Panc1 (cell line): ENCODE measurements at regions not wholly inside any gene's neighbourhood (a gene's known extent, or its start where the extent isn't known, plus 50 kb on each side); places are given as distances from the start of the nearest gene placed in this dataset.

Experiments used
- ATAC-seq: fragments of 200-7000 bp; cut with Tn5 transposase; 2 replicates; pipeline ENCODE4 v1.9.1; 2020; ENCODE audit warnings: mild to moderate bottlenecking, moderate library complexity
- BruUV-seq: library from RNA; stranded (reverse); fragments of 400-500 nt; replicated peaks from 2 replicates; lab custom pipeline; 2021; lab: Mats Ljungman, UMichigan
- CTCF ChIA-PET: fragments of 300-600 bp; sonication (Branson Sonifier 250); formaldehyde crosslinking; loops from one replicate; lab custom pipeline; 2022; ENCODE audit warnings: antibody characterized with exemption; lab: Charles Lee
- POLR2A ChIA-PET: fragments of 300-600 bp; sonication (Branson Sonifier 250); formaldehyde crosslinking; loops from one replicate; lab custom pipeline; 2022; ENCODE audit warnings: antibody characterized with exemption; lab: Charles Lee
- DNase-seq: peaks from one replicate; pipeline ENCODE4 v3.0.0-alpha.2; 2010; ENCODE audit warnings: low read depth, low spot score
- H3K27ac ChIP-seq: 2 replicates; pipeline ENCODE4 v1.5.1; 2011; ENCODE audit warnings: mild to moderate bottlenecking, low read length, inconsistent platforms
- H3K27me3 ChIP-seq: fragments of 200-500 bp; sonication (Bioruptor generic); 2 replicates; pipeline ENCODE4 v1.6.0; 2014; ENCODE audit warnings: low read length, inconsistent platforms; ENCODE audit not compliant: control insufficient read depth, insufficient read depth
- H3K36me3 ChIP-seq: fragments of 200-500 bp; sonication (Bioruptor generic); 2 replicates; pipeline ENCODE4 v1.5.1; 2014; ENCODE audit warnings: inconsistent platforms, mild to moderate bottlenecking, low read length, moderate library complexity; ENCODE audit not compliant: control insufficient read depth, insufficient read depth
- H3K4me1 ChIP-seq: 2 replicates; pipeline ENCODE4 v1.5.1; 2011; ENCODE audit warnings: inconsistent platforms, mild to moderate bottlenecking, low read length, moderate library complexity; ENCODE audit not compliant: control insufficient read depth, insufficient read depth
- H3K4me3 ChIP-seq, 2 experiments: 2 replicates each; pipeline ENCODE4 v1.5.1; 2011 to 2012; ENCODE audit warnings: low read depth in 2 of 2, low read length in 2 of 2, mild to moderate bottlenecking in 2 of 2, inconsistent platforms in 1 of 2, moderate library complexity in 1 of 2
- H3K9me3 ChIP-seq: fragments of 200-500 bp; sonication (Bioruptor generic); 2 replicates; pipeline ENCODE4 v1.5.1; 2014; ENCODE audit warnings: low read depth, mild to moderate bottlenecking, inconsistent platforms, low read length, moderate library complexity; ENCODE audit not compliant: control insufficient read depth, insufficient read depth
- CTCF ChIP-seq: fragments of 450-650 bp; IDR thresholded peaks from 2 replicates; pipeline ENCODE4 v1.5.1; 2017; ENCODE audit warnings: mild to moderate bottlenecking
- POLR2AphosphoS5 ChIP-seq: IDR thresholded peaks from 2 replicates; pipeline ENCODE4 v1.6.1; 2012; ENCODE audit warnings: mild to moderate bottlenecking, low read depth, low read length, moderate library complexity
- REST ChIP-seq, 2 experiments: IDR thresholded peaks; 2 replicates each; pipeline ENCODE4 v1.6.1; 2011 to 2012; ENCODE audit warnings: low read depth in 2 of 2, control low read depth in 1 of 2, low read length in 1 of 2, mild to moderate bottlenecking in 1 of 2, moderate library complexity in 1 of 2; ENCODE audit not compliant: insufficient read depth in 1 of 2
- SIN3A ChIP-seq: IDR thresholded peaks from 2 replicates; pipeline ENCODE4 v1.6.1; 2012; ENCODE audit warnings: low read depth, mild to moderate bottlenecking, low read length, moderate library complexity, borderline replicate concordance; ENCODE audit not compliant: insufficient read depth
- TCF7L2 ChIP-seq: IDR thresholded peaks from 2 replicates; pipeline ENCODE4 v1.6.1; 2011; ENCODE audit warnings: mild to moderate bottlenecking, low read depth, low read length, inconsistent platforms
- in situ Hi-C: cut with HindIII; loops from 2 replicates; pipeline ENCODE4 v1.10.0; 2016; ENCODE audit warnings: low sequenced_read_pairs, low pct_unique_long_range_greater_than_20kb
- intact Hi-C: fragments of 100-400 bp; cut with micrococcal nuclease; formaldehyde crosslinking; loops from one replicate; pipeline ENCODE4 v1.10.0; 2022; ENCODE audit not compliant: unreplicated experiment

- Histone ChIP-seq H3K4me3 (no peak overlapping the region), H3K27me3 (no peaks in the 10 kb centered on the region), H3K27ac (peak overlapping the region; percentile 81), H3K9me3 (no peaks in the 10 kb centered on the region), H3K36me3 (no peaks in the 10 kb centered on the region), H3K4me1 (peaks cover 6% of the 10 kb centered on the region)
- CTCF ChIA-PET, result no interaction called here
- POLR2A ChIA-PET, result no interaction called here
- ATAC-seq, result no peak
- no peak for DNase-seq
- intact Hi-C loops, result no loop called here
- in situ Hi-C loops, result no loop called here
- BruUV-seq, result no TSS peak
- TF ChIP-seq TCF7L2, result no peak
Measured at GRCh38 chr2:220227266-220227920, 600.0 kb downstream of the SLC4A3 start.

GRCh38 chr2:220228310-220229006 is 601.0 kb downstream of the SLC4A3 start:
- no peak for TF ChIP-seq CTCF
- TF ChIP-seq TCF7L2, result peak; percentile 26; the same call in 1 of the 2 replicates
- ChIA-PET CTCF (no interaction called here), POLR2A (no interaction called here)
- no peaks in the 10 kb centered on the region for H3K36me3 ChIP-seq
- peak overlapping the region; percentile 81 for H3K27ac ChIP-seq
- intact Hi-C loops, result no loop called here
- H3K27me3 ChIP-seq, result no peaks in the 10 kb centered on the region
- ATAC-seq, result peak; percentile 89
- H3K9me3 ChIP-seq, result no peaks in the 10 kb centered on the region
- peak; percentile 59 for DNase-seq
- H3K4me3 ChIP-seq, result peak overlapping the region in 1 of 2 experiments; percentile 15; a peak in 2 of 4 replicates
- no TSS peak for BruUV-seq
- in situ Hi-C loops, result no loop called here
- H3K4me1 ChIP-seq, result peaks cover 6% of the 10 kb centered on the region

- POLR2A ChIA-PET, result no interaction called here
Measured at GRCh38 chr2:220240641-220241040, 613.2 kb downstream of the SLC4A3 start.

More at GRCh38 chr2:220240641-220241040, 613.2 kb downstream of the SLC4A3 start:
- Histone ChIP-seq H3K27me3 (no peaks in the 10 kb centered on the region), H3K4me1 (no peaks in the 10 kb centered on the region), H3K27ac (no peak overlapping the region), H3K4me3 (no peak overlapping the region), H3K9me3 (no peaks in the 10 kb centered on the region), H3K36me3 (no peaks in the 10 kb centered on the region)
- CTCF ChIA-PET, result no interaction called here
- ATAC-seq (no peak), DNase-seq (no peak)
- in situ Hi-C loops, result no loop called here
- TF ChIP-seq SIN3A (no peak), POLR2AphosphoS5 (no peak), TCF7L2 (no peak), REST (IDR thresholded peaks at IDR 0.05; ENCODE audit: insufficient read depth in 1 of 2, low read depth in 2 of 2, low read length in 1 of 2) (no peak), CTCF (no peak)
- intact Hi-C loops, result no loop called here
- no TSS peak for BruUV-seq
